Endothelial cell of umbilical vein (primary cell): ENCODE measurements at regions not wholly inside any gene's neighbourhood (a gene's known extent, or its start where the extent isn't known, plus 50 kb on each side); places are given as distances from the start of the nearest gene placed in this dataset.

ENCODE experiments used
- BruUV-seq: library from RNA; stranded (reverse); fragments of 400-500 nt; replicated peaks from 2 replicates; lab custom pipeline; 2021; lab: Mats Ljungman, UMichigan
- CTCF ChIA-PET: fragments of 300-600, 350-600 bp; sonication (Branson Sonifier 250); formaldehyde crosslinking; loops from one replicate; lab custom pipeline; 2021; ENCODE audit warnings: antibody characterized with exemption, inconsistent platforms; lab: Charles Lee
- POLR2A ChIA-PET: fragments of 300-600, 350-600 bp; sonication (Branson Sonifier 250); formaldehyde crosslinking; loops from one replicate; lab custom pipeline; 2021; ENCODE audit warnings: antibody characterized with exemption, inconsistent platforms; lab: Charles Lee
- DNase-seq: peaks from one replicate; pipeline ENCODE4 v3.0.0-alpha.2; 2011; ENCODE audit warnings: low read depth, low spot score
- FAIRE-seq: peaks from 2 replicates; lab custom pipeline; 2011; peaks lifted over from hg19 to GRCh38; lab: Jason Lieb, UNC
- H2AFZ ChIP-seq: 2 replicates; pipeline ENCODE4 v1.6.0; 2012; ENCODE audit warnings: low read depth, low read length, control low read depth, inconsistent platforms
- H3K27ac ChIP-seq: 2 replicates; pipeline ENCODE4 v1.5.1; 2011; ENCODE audit warnings: low read depth, mild to moderate bottlenecking, control low read depth, low read length, moderate library complexity; ENCODE audit not compliant: insufficient read depth
- H3K27me3 ChIP-seq, 2 experiments: 2 replicates each; pipeline versions ENCODE4 v1.6.0 to v1.6.1; 2011; ENCODE audit warnings: low read length in 2 of 2, mixed read lengths in 1 of 2; ENCODE audit not compliant: control insufficient read depth in 2 of 2, insufficient read depth in 2 of 2
- H3K36me3 ChIP-seq, 2 experiments: 2 replicates in 1 of 2; 3 replicates in 1 of 2; pipeline ENCODE4 v1.5.1; 2011; ENCODE audit warnings: low read length in 2 of 2, mild to moderate bottlenecking in 1 of 2, moderate library complexity in 1 of 2; ENCODE audit not compliant: control insufficient read depth in 2 of 2, insufficient read depth in 2 of 2; ENCODE audit errors: extremely low read depth in 1 of 2
- H3K4me1 ChIP-seq: 3 replicates; pipeline ENCODE4 v1.5.1; 2011; ENCODE audit warnings: mild to moderate bottlenecking, low read length; ENCODE audit not compliant: control insufficient read depth, insufficient read depth; ENCODE audit errors: extremely low read depth
- H3K4me2 ChIP-seq: 2 replicates; pipeline ENCODE4 v1.6.1; 2011; ENCODE audit warnings: low read length, control low read depth, mixed read lengths; ENCODE audit not compliant: insufficient read depth
- H3K4me3 ChIP-seq, 3 experiments: fragments of 200-600 bp in 1 of 3; sonication (generic), shearing (Covaris generic) in 1 of 3; replicated peaks in 1 of 3; 2 replicates each; pipeline ENCODE4 v1.5.1; 2011 to 2016; ENCODE audit warnings: control low read depth in 3 of 3, low read length in 3 of 3, mild to moderate bottlenecking in 2 of 3, inconsistent platforms in 1 of 3, low read depth in 1 of 3, moderate library complexity in 1 of 3; ENCODE audit not compliant: insufficient read depth in 1 of 3
- H3K79me2 ChIP-seq: 2 replicates; pipeline ENCODE4 v1.6.0; 2012; ENCODE audit warnings: low read length, inconsistent platforms; ENCODE audit not compliant: control insufficient read depth, insufficient read depth
- H3K9ac ChIP-seq: replicated peaks from 2 replicates; pipeline ENCODE3; 2011; ENCODE audit warnings: low read length, control low read depth; ENCODE audit not compliant: insufficient read depth; ENCODE audit errors: extremely low read depth
- H3K9me1 ChIP-seq: replicated peaks from 3 replicates; pipeline ENCODE4 v1.6.0; 2011; ENCODE audit warnings: mild to moderate bottlenecking, low read length; ENCODE audit not compliant: control insufficient read depth, insufficient read depth; ENCODE audit errors: extremely low read depth
- H3K9me3 ChIP-seq: replicated peaks from 2 replicates; pipeline ENCODE4 v1.5.1; 2012; ENCODE audit warnings: low read length, inconsistent platforms; ENCODE audit not compliant: control insufficient read depth, insufficient read depth
- H4K20me1 ChIP-seq: replicated peaks from 2 replicates; pipeline ENCODE3; 2011; ENCODE audit warnings: mild to moderate bottlenecking, low read length; ENCODE audit not compliant: control insufficient read depth, insufficient read depth; ENCODE audit errors: extremely low read depth
- CTCF ChIP-seq, 2 donors: IDR thresholded peaks; 1 replicate in 1 of 2; 2 replicates in 1 of 2; pipeline ENCODE4 v1.5.1; 2011; ENCODE audit warnings: low read length in 2 of 2, mild to moderate bottlenecking in 2 of 2, moderate library complexity in 2 of 2, control low read depth in 1 of 2, inconsistent platforms in 1 of 2, low read depth in 1 of 2; ENCODE audit not compliant: insufficient read depth in 1 of 2; ENCODE audit errors: extremely low read depth in 1 of 2
- EZH2 ChIP-seq: IDR thresholded peaks from 2 replicates; pipeline ENCODE4 v1.6.1; 2012; ENCODE audit warnings: borderline replicate concordance, low read depth, mild to moderate bottlenecking, moderate library complexity, low read length, inconsistent platforms; ENCODE audit not compliant: severe bottlenecking
- FOS ChIP-seq: IDR thresholded peaks from 2 replicates; pipeline ENCODE4 v1.6.1; 2011; ENCODE audit warnings: mild to moderate bottlenecking, low read length, moderate library complexity, borderline replicate concordance; ENCODE audit not compliant: insufficient read depth
- GATA2 ChIP-seq: IDR thresholded peaks from 2 replicates; pipeline ENCODE4 v1.7.0; 2011; ENCODE audit warnings: low read depth, mild to moderate bottlenecking, moderate library complexity, mixed read lengths, low read length; ENCODE audit not compliant: insufficient read length, insufficient read depth
- JUN ChIP-seq: IDR thresholded peaks from 2 replicates; pipeline ENCODE4 v1.6.1; 2011; ENCODE audit warnings: borderline replicate concordance, low read depth; ENCODE audit not compliant: insufficient read length, insufficient read depth
- MAX ChIP-seq: IDR thresholded peaks from 2 replicates; pipeline ENCODE4 v1.6.1; 2011; ENCODE audit not compliant: insufficient read depth, insufficient read length
- MYC ChIP-seq: IDR thresholded peaks from one replicate; pipeline ENCODE4 v1.6.1; 2011; ENCODE audit warnings: mild to moderate bottlenecking, low read depth, low read length
- POLR2A ChIP-seq: IDR thresholded peaks from 2 replicates; pipeline ENCODE4 v1.6.1; 2012; ENCODE audit warnings: low read depth, mild to moderate bottlenecking, control low read depth, low read length
- POLR2AphosphoS5 ChIP-seq: IDR thresholded peaks from 2 replicates; pipeline ENCODE4 v1.6.1; 2012; ENCODE audit warnings: low read depth, mild to moderate bottlenecking, control low read depth, low read length, moderate library complexity; ENCODE audit not compliant: insufficient read depth
- dilution Hi-C: fragments of 300-500 bp; cut with MboI; formaldehyde crosslinking; loops from one replicate; pipeline ENCODE4 v1.15.0; 2019; ENCODE audit warnings: low sequenced_read_pairs; ENCODE audit not compliant: extremely low pct_ligation_motif_present
- intact Hi-C: fragments of 100-400 bp; cut with micrococcal nuclease; formaldehyde crosslinking; loops from one replicate; pipeline ENCODE4 v1.10.0; 2022

- Histone ChIP-seq H3K4me2 (no peak overlapping the region), H3K9me1 (no peaks in the 10 kb centered on the region), H3K27ac (no peak overlapping the region), H4K20me1 (no peaks in the 10 kb centered on the region), H3K79me2 (no peaks in the 10 kb centered on the region), H3K4me3 (no peak overlapping the region), H3K4me1 (no peaks in the 10 kb centered on the region), H3K9me3 (no peaks in the 10 kb centered on the region), H3K27me3 (no peaks in the 10 kb centered on the region), H3K9ac (no peak overlapping the region), H3K36me3 (no peaks in the 10 kb centered on the region), H2AFZ (no peak overlapping the region)
- dilution Hi-C loops (no loop called here), intact Hi-C loops (no loop called here)
- ChIA-PET CTCF (no interaction called here), POLR2A (no interaction called here)
- FAIRE-seq: no peak
- no peak for DNase-seq
- TF ChIP-seq GATA2 (no peak), MAX (no peak), MYC (no peak), POLR2AphosphoS5 (no peak), CTCF (IDR thresholded peaks at IDR 0.05; ENCODE audit: extremely low read depth in 1 of 2, insufficient read depth in 1 of 2, low read depth in 1 of 2, low read length in 2 of 2) (no peak), JUN (no peak), EZH2 (no peak), FOS (no peak), POLR2A (no peak)
- no TSS peak for BruUV-seq
These were observed 723.0 kb downstream of the PTPRU start for GRCh38 chr1:29959356-29959755.
